Endothelial cell of umbilical vein (primary cell): ENCODE measurements at regions not wholly inside any gene's neighbourhood (a gene's known extent, or its start where the extent isn't known, plus 50 kb on each side); places are given as distances from the start of the nearest gene placed in this dataset.

Experiments
- BruUV-seq: library from RNA; stranded (reverse); fragments of 400-500 nt; replicated peaks from 2 replicates; lab custom pipeline; 2021; lab: Mats Ljungman, UMichigan
- CTCF ChIA-PET: fragments of 300-600, 350-600 bp; sonication (Branson Sonifier 250); formaldehyde crosslinking; loops from one replicate; lab custom pipeline; 2021; ENCODE audit warnings: antibody characterized with exemption, inconsistent platforms; lab: Charles Lee
- POLR2A ChIA-PET: fragments of 300-600, 350-600 bp; sonication (Branson Sonifier 250); formaldehyde crosslinking; loops from one replicate; lab custom pipeline; 2021; ENCODE audit warnings: antibody characterized with exemption, inconsistent platforms; lab: Charles Lee
- DNase-seq: peaks from one replicate; pipeline ENCODE4 v3.0.0-alpha.2; 2011; ENCODE audit warnings: low read depth, low spot score
- FAIRE-seq: peaks from 2 replicates; lab custom pipeline; 2011; peaks lifted over from hg19 to GRCh38; lab: Jason Lieb, UNC
- H2AFZ ChIP-seq: 2 replicates; pipeline ENCODE4 v1.6.0; 2012; ENCODE audit warnings: low read depth, low read length, control low read depth, inconsistent platforms
- H3K27ac ChIP-seq: 2 replicates; pipeline ENCODE4 v1.5.1; 2011; ENCODE audit warnings: low read depth, mild to moderate bottlenecking, control low read depth, low read length, moderate library complexity; ENCODE audit not compliant: insufficient read depth
- H3K27me3 ChIP-seq, 2 experiments: 2 replicates each; pipeline versions ENCODE4 v1.6.0 to v1.6.1; 2011; ENCODE audit warnings: low read length in 2 of 2, mixed read lengths in 1 of 2; ENCODE audit not compliant: control insufficient read depth in 2 of 2, insufficient read depth in 2 of 2
- H3K36me3 ChIP-seq, 2 experiments: 2 replicates in 1 of 2; 3 replicates in 1 of 2; pipeline ENCODE4 v1.5.1; 2011; ENCODE audit warnings: low read length in 2 of 2, mild to moderate bottlenecking in 1 of 2, moderate library complexity in 1 of 2; ENCODE audit not compliant: control insufficient read depth in 2 of 2, insufficient read depth in 2 of 2; ENCODE audit errors: extremely low read depth in 1 of 2
- H3K4me1 ChIP-seq: 3 replicates; pipeline ENCODE4 v1.5.1; 2011; ENCODE audit warnings: mild to moderate bottlenecking, low read length; ENCODE audit not compliant: control insufficient read depth, insufficient read depth; ENCODE audit errors: extremely low read depth
- H3K4me2 ChIP-seq: 2 replicates; pipeline ENCODE4 v1.6.1; 2011; ENCODE audit warnings: low read length, control low read depth, mixed read lengths; ENCODE audit not compliant: insufficient read depth
- H3K4me3 ChIP-seq, 3 experiments: fragments of 200-600 bp in 1 of 3; sonication (generic), shearing (Covaris generic) in 1 of 3; replicated peaks in 1 of 3; 2 replicates each; pipeline ENCODE4 v1.5.1; 2011 to 2016; ENCODE audit warnings: control low read depth in 3 of 3, low read length in 3 of 3, mild to moderate bottlenecking in 2 of 3, inconsistent platforms in 1 of 3, low read depth in 1 of 3, moderate library complexity in 1 of 3; ENCODE audit not compliant: insufficient read depth in 1 of 3
- H3K79me2 ChIP-seq: 2 replicates; pipeline ENCODE4 v1.6.0; 2012; ENCODE audit warnings: low read length, inconsistent platforms; ENCODE audit not compliant: control insufficient read depth, insufficient read depth
- H3K9ac ChIP-seq: replicated peaks from 2 replicates; pipeline ENCODE3; 2011; ENCODE audit warnings: low read length, control low read depth; ENCODE audit not compliant: insufficient read depth; ENCODE audit errors: extremely low read depth
- H3K9me1 ChIP-seq: replicated peaks from 3 replicates; pipeline ENCODE4 v1.6.0; 2011; ENCODE audit warnings: mild to moderate bottlenecking, low read length; ENCODE audit not compliant: control insufficient read depth, insufficient read depth; ENCODE audit errors: extremely low read depth
- H3K9me3 ChIP-seq: replicated peaks from 2 replicates; pipeline ENCODE4 v1.5.1; 2012; ENCODE audit warnings: low read length, inconsistent platforms; ENCODE audit not compliant: control insufficient read depth, insufficient read depth
- H4K20me1 ChIP-seq: replicated peaks from 2 replicates; pipeline ENCODE3; 2011; ENCODE audit warnings: mild to moderate bottlenecking, low read length; ENCODE audit not compliant: control insufficient read depth, insufficient read depth; ENCODE audit errors: extremely low read depth
- EZH2 ChIP-seq: IDR thresholded peaks from 2 replicates; pipeline ENCODE4 v1.6.1; 2012; ENCODE audit warnings: borderline replicate concordance, low read depth, mild to moderate bottlenecking, moderate library complexity, low read length, inconsistent platforms; ENCODE audit not compliant: severe bottlenecking
- FOS ChIP-seq: IDR thresholded peaks from 2 replicates; pipeline ENCODE4 v1.6.1; 2011; ENCODE audit warnings: mild to moderate bottlenecking, low read length, moderate library complexity, borderline replicate concordance; ENCODE audit not compliant: insufficient read depth
- GATA2 ChIP-seq: IDR thresholded peaks from 2 replicates; pipeline ENCODE4 v1.7.0; 2011; ENCODE audit warnings: low read depth, mild to moderate bottlenecking, moderate library complexity, mixed read lengths, low read length; ENCODE audit not compliant: insufficient read length, insufficient read depth
- JUN ChIP-seq: IDR thresholded peaks from 2 replicates; pipeline ENCODE4 v1.6.1; 2011; ENCODE audit warnings: borderline replicate concordance, low read depth; ENCODE audit not compliant: insufficient read length, insufficient read depth
- MYC ChIP-seq: IDR thresholded peaks from one replicate; pipeline ENCODE4 v1.6.1; 2011; ENCODE audit warnings: mild to moderate bottlenecking, low read depth, low read length
- POLR2A ChIP-seq: IDR thresholded peaks from 2 replicates; pipeline ENCODE4 v1.6.1; 2012; ENCODE audit warnings: low read depth, mild to moderate bottlenecking, control low read depth, low read length
- POLR2AphosphoS5 ChIP-seq: IDR thresholded peaks from 2 replicates; pipeline ENCODE4 v1.6.1; 2012; ENCODE audit warnings: low read depth, mild to moderate bottlenecking, control low read depth, low read length, moderate library complexity; ENCODE audit not compliant: insufficient read depth
- dilution Hi-C: fragments of 300-500 bp; cut with MboI; formaldehyde crosslinking; loops from one replicate; pipeline ENCODE4 v1.15.0; 2019; ENCODE audit warnings: low sequenced_read_pairs; ENCODE audit not compliant: extremely low pct_ligation_motif_present
- intact Hi-C: fragments of 100-400 bp; cut with micrococcal nuclease; formaldehyde crosslinking; loops from one replicate; pipeline ENCODE4 v1.10.0; 2022
- TF ChIP-seq, protein P1 (sequence below): IDR thresholded peaks from 2 replicates; pipeline ENCODE4 v1.6.1; 2011; ENCODE audit not compliant: insufficient read depth, insufficient read length
- TF ChIP-seq, protein P2 (sequence below), 2 donors: IDR thresholded peaks; 1 replicate in 1 of 2; 2 replicates in 1 of 2; pipeline ENCODE4 v1.5.1; 2011; ENCODE audit warnings: low read length in 2 of 2, mild to moderate bottlenecking in 2 of 2, moderate library complexity in 2 of 2, control low read depth in 1 of 2, inconsistent platforms in 1 of 2, low read depth in 1 of 2; ENCODE audit not compliant: insufficient read depth in 1 of 2; ENCODE audit errors: extremely low read depth in 1 of 2

DNA sequence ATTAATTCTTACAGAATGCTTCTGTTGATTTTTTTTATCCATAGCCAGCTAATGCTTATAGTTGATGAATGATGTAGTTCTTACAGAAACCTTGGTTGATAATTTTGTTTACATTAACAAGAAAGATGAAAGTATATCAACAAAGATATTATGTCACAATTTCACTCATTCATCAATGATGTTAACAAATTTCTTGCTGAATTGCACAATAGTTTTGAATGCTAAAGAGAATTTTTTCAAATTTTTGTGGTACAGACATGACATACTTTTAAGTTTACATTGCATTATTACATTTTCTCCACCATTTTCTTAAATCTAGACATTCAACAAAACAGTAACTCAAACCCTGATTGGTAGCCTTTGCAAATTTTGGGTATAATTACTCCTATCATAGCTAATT, 236.3 kb downstream of the FOXD2 start:
- H4K20me1 ChIP-seq = no peaks in the 10 kb centered on the region
- ChIA-PET CTCF (interaction anchor here (0.9 to 1.3 kb wide), 3 partner anchors 13 to 52 kb away, joined by 3 read pairs; no protein-coding TSS in a partner anchor), POLR2A (no interaction called here)
- no peak overlapping the region for H3K4me3 ChIP-seq
- no peak for FAIRE-seq
- no peaks in the 10 kb centered on the region for H3K79me2 ChIP-seq
- no peak overlapping the region for H3K4me2 ChIP-seq
- H3K9me1 ChIP-seq = no peaks in the 10 kb centered on the region
- H3K27ac ChIP-seq = no peak overlapping the region
- TF ChIP-seq, protein P1, sequence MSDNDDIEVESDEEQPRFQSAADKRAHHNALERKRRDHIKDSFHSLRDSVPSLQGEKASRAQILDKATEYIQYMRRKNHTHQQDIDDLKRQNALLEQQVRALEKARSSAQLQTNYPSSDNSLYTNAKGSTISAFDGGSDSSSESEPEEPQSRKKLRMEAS = no peak
- TF ChIP-seq EZH2 (no peak), GATA2 (no peak), POLR2A (no peak), POLR2AphosphoS5 (no peak), FOS (no peak), JUN (no peak), MYC (no peak)
- TF ChIP-seq, protein P2, sequence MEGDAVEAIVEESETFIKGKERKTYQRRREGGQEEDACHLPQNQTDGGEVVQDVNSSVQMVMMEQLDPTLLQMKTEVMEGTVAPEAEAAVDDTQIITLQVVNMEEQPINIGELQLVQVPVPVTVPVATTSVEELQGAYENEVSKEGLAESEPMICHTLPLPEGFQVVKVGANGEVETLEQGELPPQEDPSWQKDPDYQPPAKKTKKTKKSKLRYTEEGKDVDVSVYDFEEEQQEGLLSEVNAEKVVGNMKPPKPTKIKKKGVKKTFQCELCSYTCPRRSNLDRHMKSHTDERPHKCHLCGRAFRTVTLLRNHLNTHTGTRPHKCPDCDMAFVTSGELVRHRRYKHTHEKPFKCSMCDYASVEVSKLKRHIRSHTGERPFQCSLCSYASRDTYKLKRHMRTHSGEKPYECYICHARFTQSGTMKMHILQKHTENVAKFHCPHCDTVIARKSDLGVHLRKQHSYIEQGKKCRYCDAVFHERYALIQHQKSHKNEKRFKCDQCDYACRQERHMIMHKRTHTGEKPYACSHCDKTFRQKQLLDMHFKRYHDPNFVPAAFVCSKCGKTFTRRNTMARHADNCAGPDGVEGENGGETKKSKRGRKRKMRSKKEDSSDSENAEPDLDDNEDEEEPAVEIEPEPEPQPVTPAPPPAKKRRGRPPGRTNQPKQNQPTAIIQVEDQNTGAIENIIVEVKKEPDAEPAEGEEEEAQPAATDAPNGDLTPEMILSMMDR (IDR thresholded peaks at IDR 0.05; ENCODE audit: extremely low read depth in 1 of 2, insufficient read depth in 1 of 2, low read depth in 1 of 2, low read length in 2 of 2) = no peak
- no peak for DNase-seq
- no peak overlapping the region for H3K9ac ChIP-seq
- no peaks in the 10 kb centered on the region for H3K4me1 ChIP-seq
- intact Hi-C loops = no loop called here
- no TSS peak for BruUV-seq
- no peaks in the 10 kb centered on the region for H3K36me3 ChIP-seq
- dilution Hi-C loops = no loop called here
- H3K27me3 ChIP-seq = no peaks in the 10 kb centered on the region
- H2AFZ ChIP-seq = no peak overlapping the region
- H3K9me3 ChIP-seq = no peaks in the 10 kb centered on the region
